GM18861 (cell line): ENCODE measurements at regions not wholly inside any gene's neighbourhood (a gene's known extent, or its start where the extent isn't known, plus 50 kb on each side); places are given as distances from the start of the nearest gene placed in this dataset.

Experiments used
- ATAC-seq: cut with Tn5 transposase; IDR thresholded peaks from one replicate; pipeline ENCODE4 v1.9.1; 2021; ENCODE audit not compliant: unreplicated experiment

DNA sequence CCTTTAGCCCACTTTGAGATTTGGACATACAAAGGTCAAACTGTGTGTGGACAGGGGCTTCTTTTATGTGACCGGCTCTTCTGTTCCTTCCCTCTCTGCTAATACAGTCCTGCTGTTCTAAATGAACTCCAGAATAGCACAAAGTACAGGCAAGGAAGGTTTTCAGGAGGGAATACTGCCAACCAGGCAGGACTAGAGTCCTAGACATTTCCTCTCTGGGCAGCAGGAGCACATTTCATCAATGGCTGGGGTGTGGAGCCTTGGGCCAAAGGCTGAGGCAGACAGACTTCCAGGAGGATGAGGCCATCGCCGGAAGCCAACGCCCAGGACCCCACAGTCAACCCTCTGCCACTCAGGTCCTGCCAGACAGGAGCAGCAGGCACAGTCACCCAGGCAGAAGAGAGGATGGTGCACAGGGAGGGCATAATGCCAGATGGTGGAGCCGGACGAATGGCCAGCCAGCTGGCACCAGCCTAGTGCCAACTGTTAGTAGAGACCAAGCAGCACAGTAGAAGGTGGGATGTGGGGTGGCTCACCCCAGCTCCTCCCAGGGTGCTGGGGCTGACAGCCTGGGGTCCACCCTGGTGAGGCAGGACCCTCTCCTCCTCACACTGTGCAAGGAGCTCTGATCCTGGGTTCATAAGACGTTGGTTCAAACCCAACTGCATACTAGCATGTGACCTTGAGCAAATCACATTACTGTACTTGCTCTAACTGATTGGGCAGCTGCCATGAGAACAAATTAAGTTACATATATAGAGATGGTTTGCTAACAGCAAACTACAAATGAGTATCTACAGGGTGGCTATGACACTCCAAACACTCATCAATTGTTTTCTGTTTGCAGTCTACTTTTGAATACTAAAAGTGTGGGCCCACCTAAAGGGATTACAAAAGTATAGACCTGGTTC, 410.7 kb downstream of the SIPA1L2 start:
- no peak for ATAC-seq

GRCh38 chr1:232213928-232214327, 416.0 kb downstream of the SIPA1L2 start:
- no peak for ATAC-seq

DNA sequence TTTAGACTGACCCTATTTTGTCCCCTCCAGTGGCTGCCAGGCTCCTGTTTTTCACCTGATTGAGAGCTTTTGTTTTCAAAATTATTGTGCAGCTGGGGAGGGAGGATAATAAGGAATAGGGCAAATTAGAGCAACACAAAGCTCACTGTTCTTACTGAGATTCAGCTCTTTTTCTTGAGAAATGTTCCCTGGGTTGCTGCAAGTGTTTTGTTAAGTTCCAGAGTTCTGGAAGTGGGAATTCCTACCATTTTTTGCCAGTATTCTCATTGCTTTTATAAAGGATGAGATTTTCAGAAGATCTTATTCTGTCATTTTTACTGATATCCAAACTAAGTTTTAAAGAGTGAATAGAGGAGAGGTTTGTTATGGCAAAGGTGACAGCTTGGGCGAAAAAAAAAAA, 417.7 kb downstream of the SIPA1L2 start:
- ATAC-seq = no peak

DNA sequence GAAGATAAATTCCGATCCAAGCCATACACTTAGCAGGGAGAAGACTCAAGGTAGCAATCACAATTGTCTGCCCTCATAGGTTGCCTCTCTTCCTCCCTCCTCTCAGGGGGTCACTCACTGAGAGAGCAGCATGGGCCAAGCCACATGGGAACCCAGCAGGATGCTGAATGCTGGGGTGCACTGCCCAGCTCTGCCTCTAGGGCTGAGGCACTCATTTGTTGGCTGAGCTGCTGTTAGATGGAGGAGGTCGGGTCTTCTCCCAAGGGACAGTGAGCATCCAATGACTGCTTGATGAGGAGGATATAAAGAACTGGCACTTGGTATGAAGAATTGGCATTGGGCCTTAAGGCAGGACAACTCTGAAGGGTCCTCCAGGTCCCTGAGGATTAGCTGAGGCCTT, 418.8 kb downstream of the SIPA1L2 start:
- ATAC-seq = no peak

DNA sequence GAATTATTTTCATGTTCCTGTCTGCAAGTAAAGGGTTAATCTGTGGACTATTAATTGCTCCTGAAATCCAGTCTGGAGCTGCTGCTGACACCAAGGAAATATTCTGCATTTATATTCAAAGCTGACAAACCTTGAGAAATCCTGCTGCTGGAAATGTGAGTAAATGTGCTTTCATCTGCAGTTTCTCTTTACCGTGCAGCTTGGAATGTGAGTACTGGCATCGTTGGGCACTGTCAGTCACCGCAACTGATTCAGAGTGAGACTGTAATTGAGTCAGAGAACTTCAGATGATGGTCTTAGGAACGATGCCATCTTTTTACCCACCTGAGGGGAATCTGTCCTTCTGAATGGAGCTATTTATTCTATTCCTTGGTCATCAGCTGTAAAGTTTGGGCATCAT, 420.6 kb downstream of the SIPA1L2 start:
- no peak for ATAC-seq

GRCh38 chr1:232207073-232207866, 422.7 kb downstream of the SIPA1L2 start:
- no peak for ATAC-seq

- no peak for ATAC-seq
These were observed 425.7 kb downstream of the SIPA1L2 start for GRCh38 chr1:232204269-232204668.

- no peak for ATAC-seq
These were observed 428.9 kb downstream of the SIPA1L2 start for GRCh38 chr1:232201024-232201423.

DNA sequence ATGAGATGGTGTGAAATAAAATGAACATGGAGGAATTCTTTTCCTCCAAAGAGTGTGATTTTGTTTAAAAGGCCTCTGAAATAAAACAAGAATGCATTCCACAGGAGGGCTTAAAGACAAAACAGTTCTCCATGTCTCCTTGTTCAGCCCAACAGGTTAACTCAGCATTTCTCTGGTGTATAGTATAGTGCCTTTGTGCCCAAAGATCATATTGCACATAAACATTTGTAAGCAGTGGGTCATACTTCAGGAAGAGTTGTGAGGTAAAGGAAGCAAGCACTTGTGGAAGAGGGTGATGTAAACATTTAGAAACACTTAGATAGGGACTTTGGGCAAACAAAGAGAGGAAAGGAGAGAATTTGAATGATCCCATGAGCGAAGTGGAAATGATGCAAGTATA, 433.9 kb downstream of the SIPA1L2 start:
- ATAC-seq = no peak

GRCh38 chr1:232194424-232194823, 435.5 kb downstream of the SIPA1L2 start:
- ATAC-seq = no peak

GRCh38 chr1:232193451-232193783, 436.5 kb downstream of the SIPA1L2 start:
- no peak for ATAC-seq

DNA sequence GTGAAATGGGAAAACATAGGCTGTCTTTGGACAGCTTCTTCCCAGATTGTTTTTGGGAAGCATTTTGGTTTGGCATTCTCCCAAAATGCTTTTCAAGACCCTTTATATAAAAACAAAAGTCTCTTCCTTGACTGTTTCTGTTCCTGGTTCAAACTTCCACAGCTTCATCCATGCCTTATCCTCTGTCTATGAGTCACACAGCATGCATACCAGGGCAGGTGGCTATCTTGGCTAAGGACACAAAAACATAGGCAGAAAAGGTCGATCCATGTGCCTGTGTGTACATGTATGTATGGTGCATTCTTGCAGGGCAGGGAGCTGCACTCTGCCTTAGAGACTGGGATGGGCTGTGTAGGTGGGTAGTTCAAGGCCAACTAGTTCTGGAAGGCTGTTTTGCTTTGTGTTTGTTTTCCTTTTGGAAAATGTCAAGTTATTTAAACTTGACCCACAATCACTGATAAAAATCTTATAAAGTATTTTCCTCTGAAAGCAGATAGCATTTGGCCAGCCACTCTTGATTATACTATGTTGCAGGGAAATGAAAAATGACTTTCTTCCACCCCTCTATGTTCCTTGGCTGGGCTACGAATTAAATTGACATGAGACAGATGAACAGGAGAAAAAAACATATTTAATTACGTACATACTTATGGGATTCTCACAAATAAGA, 437.0 kb downstream of the SIPA1L2 start:
- ATAC-seq = no peak

DNA sequence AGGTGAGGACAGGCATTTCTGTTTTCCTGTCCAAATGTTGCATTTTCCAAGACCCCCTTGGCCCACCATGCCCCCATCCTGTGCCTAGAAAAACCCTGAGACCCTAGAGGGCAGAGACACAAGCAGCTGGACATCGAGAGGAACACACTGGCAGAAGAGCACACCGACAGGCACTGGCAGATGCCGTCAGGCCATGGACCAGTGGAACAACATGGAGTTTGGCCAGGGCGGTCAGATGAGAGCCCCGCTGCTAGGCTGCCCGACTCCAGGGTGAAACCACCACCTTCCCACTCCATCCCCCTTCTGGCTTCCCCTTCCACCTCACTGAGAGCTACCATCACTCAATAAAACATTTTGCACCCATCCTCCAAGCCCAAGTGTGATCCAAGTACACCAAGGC, 438.4 kb downstream of the SIPA1L2 start:
- ATAC-seq = no peak

DNA sequence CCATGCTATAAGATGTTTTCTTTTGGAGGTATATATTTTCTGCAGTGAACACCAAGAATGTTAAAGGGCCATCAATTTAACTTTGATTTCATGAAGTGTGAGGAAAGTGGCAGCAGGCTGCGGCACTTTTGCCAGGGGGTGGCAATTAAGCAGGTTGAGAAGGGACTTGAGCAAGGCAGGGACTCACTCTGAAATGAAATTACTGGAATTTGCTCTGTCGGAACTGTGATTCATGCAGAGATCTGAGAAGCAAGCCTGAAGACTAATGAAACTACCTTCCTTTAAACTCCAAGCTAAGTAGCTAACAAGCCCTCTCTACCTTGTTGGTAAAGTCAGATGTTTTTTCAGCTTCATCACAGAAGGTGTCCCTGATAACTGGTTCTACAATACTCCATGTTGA, 441.6 kb downstream of the SIPA1L2 start:
- no peak for ATAC-seq

DNA sequence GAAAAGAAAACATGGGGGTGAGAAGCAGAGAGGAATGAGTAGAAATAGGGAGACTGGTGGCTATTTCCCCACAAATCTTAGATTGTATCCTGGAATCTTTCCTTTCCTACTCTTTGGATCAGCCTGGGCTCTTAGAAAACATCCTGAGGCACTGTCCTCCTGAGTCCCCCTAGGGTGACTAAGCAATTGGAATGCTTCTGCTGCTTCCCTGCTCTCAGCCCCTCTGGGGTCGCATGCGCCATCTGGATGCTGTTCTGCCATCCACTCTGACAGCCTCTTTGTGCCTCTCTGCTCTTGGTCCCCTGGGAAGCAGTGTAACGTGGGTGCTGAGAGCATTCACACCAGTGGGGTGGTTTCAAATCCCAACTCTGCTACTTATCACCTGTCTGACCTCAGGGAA, 443.0 kb downstream of the SIPA1L2 start:
- no peak for ATAC-seq

DNA sequence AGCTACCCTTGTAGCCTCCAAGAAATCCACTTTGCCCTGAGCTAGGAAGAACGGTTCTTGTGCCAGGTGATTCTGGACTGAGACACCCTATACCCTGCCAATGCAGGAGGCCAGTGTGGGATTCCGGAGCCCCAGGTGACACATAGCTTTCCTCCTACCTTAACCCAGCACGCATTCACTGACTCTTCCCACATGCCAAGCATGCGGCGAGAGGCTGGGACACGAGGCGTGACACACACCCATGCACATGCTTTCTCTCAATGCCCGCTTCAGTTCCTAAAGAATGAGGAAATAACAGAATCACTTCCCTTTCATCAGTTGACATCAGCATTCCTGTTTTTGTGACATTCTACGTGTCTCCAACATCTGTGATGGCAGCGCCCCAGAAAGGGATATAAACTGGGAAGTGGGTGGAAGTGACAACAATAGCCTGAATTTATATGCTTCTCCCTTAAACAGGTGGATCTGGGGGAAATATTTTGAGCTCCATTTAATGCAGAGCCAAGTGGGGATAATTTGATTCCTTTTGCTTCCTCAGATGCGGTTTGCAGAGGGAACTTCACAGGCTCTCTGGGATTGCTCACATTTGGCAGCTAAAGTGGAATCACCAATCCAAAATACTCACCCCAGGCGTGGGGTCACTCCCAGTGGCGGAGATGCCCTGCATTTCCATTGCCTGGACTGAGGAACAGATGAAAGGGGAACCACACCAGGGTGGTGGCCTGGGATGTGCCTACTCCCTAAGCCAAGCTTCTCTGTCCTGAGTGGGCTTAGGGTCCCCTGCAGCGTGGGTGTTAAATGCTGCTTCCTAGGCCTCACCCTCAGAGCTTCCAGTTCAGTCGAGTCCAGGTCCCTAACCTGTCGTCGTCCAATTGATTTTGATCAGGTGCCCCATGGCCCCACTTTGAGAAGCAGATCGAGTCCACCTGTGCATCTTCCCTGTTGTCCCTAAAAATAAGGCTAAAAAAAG, 445.1 kb downstream of the SIPA1L2 start:
- no peak for ATAC-seq

DNA sequence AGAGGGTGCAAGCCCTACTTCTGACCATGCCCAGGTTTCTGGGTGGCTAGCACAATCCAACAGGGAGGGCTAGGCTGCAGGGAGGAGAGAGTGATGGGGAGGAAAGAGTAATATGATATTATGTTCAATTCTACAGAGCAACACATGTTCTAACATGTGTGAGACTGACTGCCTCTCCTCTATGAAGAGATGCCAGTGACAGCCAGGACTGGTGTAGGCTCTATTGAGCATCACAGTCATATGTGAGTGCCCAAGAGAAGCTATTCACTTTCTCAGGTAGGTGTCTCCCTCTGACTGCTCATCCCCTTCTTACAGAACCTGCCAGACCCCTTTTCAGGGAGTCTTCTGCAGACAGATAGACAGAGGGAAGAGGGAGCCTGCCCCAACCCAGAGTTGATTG, 446.1 kb downstream of the SIPA1L2 start:
- ATAC-seq = no peak

GRCh38 chr1:232183266-232183800, 446.6 kb downstream of the SIPA1L2 start:
- no peak for ATAC-seq

- ATAC-seq = no peak
These were observed 447.7 kb downstream of the SIPA1L2 start for GRCh38 chr1:232182236-232182635.

DNA sequence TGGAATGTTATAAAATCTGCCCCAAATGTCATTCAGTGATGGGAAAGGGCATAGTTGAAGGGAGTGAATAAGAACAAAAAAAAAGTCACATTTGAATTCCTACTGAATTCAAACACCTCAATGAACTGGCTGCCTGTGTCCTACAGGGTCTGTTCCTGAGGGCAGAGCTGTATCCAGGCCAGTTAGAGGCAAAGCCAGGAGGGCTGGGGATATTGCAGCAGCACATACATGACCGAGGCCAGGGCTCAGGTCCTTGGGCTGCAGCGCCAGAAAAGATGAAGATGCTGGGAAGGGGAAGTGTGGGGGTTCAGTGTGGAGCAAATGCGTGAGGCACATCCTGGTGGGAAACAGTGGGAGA, 449.2 kb downstream of the SIPA1L2 start:
- no peak for ATAC-seq
